ENCODE measurements at regions not wholly inside any gene's neighbourhood (a gene's known extent, or its start where the extent isn't known, plus 50 kb on each side); places are given as distances from the start of the nearest gene placed in this dataset.

DNA sequence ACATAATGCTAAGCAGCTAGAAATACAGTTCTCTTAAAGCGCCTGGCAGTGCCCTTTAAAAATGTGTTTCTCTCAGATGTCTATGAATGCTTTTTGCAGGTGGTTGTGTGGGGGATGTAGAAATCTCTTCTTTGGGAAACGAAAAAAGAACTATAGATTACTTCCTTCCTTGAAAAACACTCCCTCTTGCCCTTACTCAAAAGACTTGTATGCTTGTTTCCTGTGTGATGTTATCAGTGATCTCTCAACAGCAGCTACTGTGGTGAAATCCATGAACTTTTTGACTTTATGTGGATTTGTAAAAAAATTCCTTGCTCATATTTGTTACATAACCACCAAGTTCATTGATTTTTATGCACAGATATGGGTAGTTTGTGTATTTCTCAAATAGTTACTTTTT lies 916.5 kb downstream of the QKI start:
- TF ChIP-seq, protein P1, sequence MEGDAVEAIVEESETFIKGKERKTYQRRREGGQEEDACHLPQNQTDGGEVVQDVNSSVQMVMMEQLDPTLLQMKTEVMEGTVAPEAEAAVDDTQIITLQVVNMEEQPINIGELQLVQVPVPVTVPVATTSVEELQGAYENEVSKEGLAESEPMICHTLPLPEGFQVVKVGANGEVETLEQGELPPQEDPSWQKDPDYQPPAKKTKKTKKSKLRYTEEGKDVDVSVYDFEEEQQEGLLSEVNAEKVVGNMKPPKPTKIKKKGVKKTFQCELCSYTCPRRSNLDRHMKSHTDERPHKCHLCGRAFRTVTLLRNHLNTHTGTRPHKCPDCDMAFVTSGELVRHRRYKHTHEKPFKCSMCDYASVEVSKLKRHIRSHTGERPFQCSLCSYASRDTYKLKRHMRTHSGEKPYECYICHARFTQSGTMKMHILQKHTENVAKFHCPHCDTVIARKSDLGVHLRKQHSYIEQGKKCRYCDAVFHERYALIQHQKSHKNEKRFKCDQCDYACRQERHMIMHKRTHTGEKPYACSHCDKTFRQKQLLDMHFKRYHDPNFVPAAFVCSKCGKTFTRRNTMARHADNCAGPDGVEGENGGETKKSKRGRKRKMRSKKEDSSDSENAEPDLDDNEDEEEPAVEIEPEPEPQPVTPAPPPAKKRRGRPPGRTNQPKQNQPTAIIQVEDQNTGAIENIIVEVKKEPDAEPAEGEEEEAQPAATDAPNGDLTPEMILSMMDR (optimal IDR thresholded peaks at IDR 0.05 in 1 of 3, IDR thresholded peaks at IDR 0.05 in 1 of 3, conservative IDR thresholded peaks at IDR 0.05 in 1 of 3; ENCODE audit: extremely low read depth in 1 of 3, insufficient read depth in 2 of 3, low read length in 3 of 3), result no peak
- no peak for TF ChIP-seq EZH2 (IDR thresholded peaks at IDR 0.05; ENCODE audit: low read length)

Measured in keratinocyte (primary cell).